ENCODE measurements at regions not wholly inside any gene's neighbourhood (a gene's known extent, or its start where the extent isn't known, plus 50 kb on each side); places are given as distances from the start of the nearest gene placed in this dataset.
"Not testable (repeated sequence)": the region's sequence is repeated elsewhere in the genome, so short reads cannot be mapped to it uniquely, and the experiment has no call there.

- ChIA-PET POLR2A (no interaction called here), CTCF (no interaction called here)
- H3K4me1 Mint-ChIP-seq (ENCODE audit: low read depth, unreplicated experiment) = no peaks in the 10 kb centered on the region
- H3K27me3 Mint-ChIP-seq (ENCODE audit: insufficient read depth, unreplicated experiment) = peaks cover 4% of the 10 kb centered on the region
- H3K9me3 ChIP-seq = no peaks in the 10 kb centered on the region
- H3K36me3 Mint-ChIP-seq (ENCODE audit: insufficient read depth, unreplicated experiment) = no peaks in the 10 kb centered on the region
- H3K27me3 ChIP-seq (replicated peaks; ENCODE audit: control insufficient read depth, insufficient read depth, low read length) = no peaks in the 10 kb centered on the region
- no peak overlapping the region for H3K4me3 ChIP-seq (ENCODE audit: low read depth, low read length)
- H3K36me3 ChIP-seq (ENCODE audit: control insufficient read depth, insufficient read depth, low read length) = no peaks in the 10 kb centered on the region
- H3K4me1 ChIP-seq = no peaks in the 10 kb centered on the region
- no peaks in the 10 kb centered on the region for H3K9me3 Mint-ChIP-seq (ENCODE audit: unreplicated experiment)
- no TSS peak for BruUV-seq (replicated peaks)
- no peak for TF ChIP-seq CTCF (IDR thresholded peaks at IDR 0.05; ENCODE audit: insufficient read depth in 1 of 2, low read depth in 1 of 2, low read length in 1 of 2, severe bottlenecking in 1 of 2, unreplicated experiment in 1 of 2)
- intact Hi-C loops (cut with micrococcal nuclease; ENCODE audit: unreplicated experiment) = no loop called here
- no peak overlapping the region for H3K27ac Mint-ChIP-seq (ENCODE audit: unreplicated experiment)
- no peak for DNase-seq
- no peak overlapping the region for H3K4me3 Mint-ChIP-seq (ENCODE audit: unreplicated experiment)
Measured at GRCh38 chr5:136579238-136579637, 213.9 kb upstream of the TRPC7 start.

- H3K4me3 ChIP-seq (ENCODE audit: low read depth, low read length); H3K36me3 ChIP-seq (ENCODE audit: control insufficient read depth, insufficient read depth, low read length); H3K4me1 Mint-ChIP-seq (ENCODE audit: low read depth, unreplicated experiment); DNase-seq; H3K9me3 ChIP-seq; H3K4me1 ChIP-seq; H3K9me3 Mint-ChIP-seq (ENCODE audit: unreplicated experiment); H3K36me3 Mint-ChIP-seq (ENCODE audit: insufficient read depth, unreplicated experiment); intact Hi-C loops (cut with micrococcal nuclease; ENCODE audit: unreplicated experiment); H3K27ac Mint-ChIP-seq (ENCODE audit: unreplicated experiment); H3K4me3 Mint-ChIP-seq (ENCODE audit: unreplicated experiment); CTCF ChIA-PET; BruUV-seq (replicated peaks); POLR2A ChIA-PET; H3K27me3 ChIP-seq (replicated peaks; ENCODE audit: control insufficient read depth, insufficient read depth, low read length): not testable (repeated sequence)
- peaks cover 14% of the 10 kb centered on the region for H3K27me3 Mint-ChIP-seq (ENCODE audit: insufficient read depth, unreplicated experiment)
Measured at GRCh38 chr5:136569875-136570274, 204.5 kb upstream of the TRPC7 start.

GRCh38 chr5:136565457-136565856 is 200.1 kb upstream of the TRPC7 start:
- CTCF ChIA-PET; H3K4me1 ChIP-seq; H3K4me1 Mint-ChIP-seq (ENCODE audit: low read depth, unreplicated experiment); H3K4me3 ChIP-seq (ENCODE audit: low read depth, low read length); BruUV-seq (replicated peaks); POLR2A ChIA-PET; H3K27me3 ChIP-seq (replicated peaks; ENCODE audit: control insufficient read depth, insufficient read depth, low read length); H3K36me3 ChIP-seq (ENCODE audit: control insufficient read depth, insufficient read depth, low read length); H3K4me3 Mint-ChIP-seq (ENCODE audit: unreplicated experiment); H3K9me3 Mint-ChIP-seq (ENCODE audit: unreplicated experiment); DNase-seq; intact Hi-C loops (cut with micrococcal nuclease; ENCODE audit: unreplicated experiment); H3K27ac Mint-ChIP-seq (ENCODE audit: unreplicated experiment); H3K36me3 Mint-ChIP-seq (ENCODE audit: insufficient read depth, unreplicated experiment); H3K9me3 ChIP-seq: not testable (repeated sequence)
- H3K27me3 Mint-ChIP-seq (ENCODE audit: insufficient read depth, unreplicated experiment) = peaks cover 12% of the 10 kb centered on the region

GRCh38 chr5:136565050-136565449 is 199.7 kb upstream of the TRPC7 start:
- not testable (repeated sequence) for H3K27ac Mint-ChIP-seq (ENCODE audit: unreplicated experiment)

GRCh38 chr5:136564431-136564830 is 199.1 kb upstream of the TRPC7 start:
- H3K36me3 ChIP-seq (ENCODE audit: control insufficient read depth, insufficient read depth, low read length); H3K27me3 ChIP-seq (replicated peaks; ENCODE audit: control insufficient read depth, insufficient read depth, low read length); H3K4me1 ChIP-seq; H3K9me3 ChIP-seq; DNase-seq; H3K4me1 Mint-ChIP-seq (ENCODE audit: low read depth, unreplicated experiment); H3K36me3 Mint-ChIP-seq (ENCODE audit: insufficient read depth, unreplicated experiment); H3K9me3 Mint-ChIP-seq (ENCODE audit: unreplicated experiment); BruUV-seq (replicated peaks); CTCF ChIA-PET; H3K27ac Mint-ChIP-seq (ENCODE audit: unreplicated experiment); POLR2A ChIA-PET; intact Hi-C loops (cut with micrococcal nuclease; ENCODE audit: unreplicated experiment); H3K4me3 ChIP-seq (ENCODE audit: low read depth, low read length); H3K4me3 Mint-ChIP-seq (ENCODE audit: unreplicated experiment): not testable (repeated sequence)
- peaks cover 17% of the 10 kb centered on the region for H3K27me3 Mint-ChIP-seq (ENCODE audit: insufficient read depth, unreplicated experiment)

More at GRCh38 chr5:136565050-136565449, 199.7 kb upstream of the TRPC7 start:
- DNase-seq; H3K36me3 ChIP-seq (ENCODE audit: control insufficient read depth, insufficient read depth, low read length); POLR2A ChIA-PET; intact Hi-C loops (cut with micrococcal nuclease; ENCODE audit: unreplicated experiment); H3K9me3 Mint-ChIP-seq (ENCODE audit: unreplicated experiment); H3K9me3 ChIP-seq; H3K4me1 Mint-ChIP-seq (ENCODE audit: low read depth, unreplicated experiment); H3K36me3 Mint-ChIP-seq (ENCODE audit: insufficient read depth, unreplicated experiment); H3K27me3 ChIP-seq (replicated peaks; ENCODE audit: control insufficient read depth, insufficient read depth, low read length); H3K4me3 ChIP-seq (ENCODE audit: low read depth, low read length); CTCF ChIA-PET; BruUV-seq (replicated peaks); H3K4me1 ChIP-seq; H3K4me3 Mint-ChIP-seq (ENCODE audit: unreplicated experiment): not testable (repeated sequence)
- H3K27me3 Mint-ChIP-seq (ENCODE audit: insufficient read depth, unreplicated experiment) = peaks cover 15% of the 10 kb centered on the region

Measured in Caco-2 (cell line).